GM12878 (cell line): ENCODE measurements at regions not wholly inside any gene's neighbourhood (a gene's known extent, or its start where the extent isn't known, plus 50 kb on each side); places are given as distances from the start of the nearest gene placed in this dataset.

Experiments used
- ATAC-seq: fragments of 200-7000 bp; cut with Tn5 transposase; 3 replicates; pipeline ENCODE4 v1.9.1; 2020; ENCODE audit warnings: mild to moderate bottlenecking, moderate library complexity
- BruUV-seq: library from RNA; stranded (reverse); fragments of 400-500 nt; replicated peaks from 2 replicates; lab custom pipeline; 2021; lab: Mats Ljungman, UMichigan
- CTCF ChIA-PET: fragments of 300-600 bp; sonication (Branson Sonifier 250); formaldehyde crosslinking; extraction: SDS; loops from one replicate; lab custom pipeline; 2021; ENCODE audit warnings: inconsistent platforms; lab: Yijun Ruan, JAX
- POLR2A ChIA-PET: fragments of 350-600 bp; formaldehyde crosslinking; extraction: SDS; loops from one replicate; lab custom pipeline; 2021; ENCODE audit warnings: inconsistent platforms; lab: Charles Lee
- RAD21 ChIA-PET: fragments of 300-600 bp; sonication (Branson Sonifier 250); formaldehyde crosslinking; loops from one replicate; lab custom pipeline; 2023; ENCODE audit warnings: antibody characterized with exemption; ENCODE audit not compliant: unreplicated experiment; lab: Charles Lee
- SMC1A ChIA-PET: fragments of 300-600 bp; sonication (Branson Sonifier 250); formaldehyde crosslinking; loops from one replicate; lab custom pipeline; 2023; ENCODE audit not compliant: unreplicated experiment, uncharacterized antibody; lab: Charles Lee
- DNase-seq: peaks from one replicate; pipeline ENCODE4 v3.0.0-alpha.2; 2011; ENCODE audit warnings: low read depth, low spot score
- FAIRE-seq: peaks from 3 replicates; lab custom pipeline; 2011; peaks lifted over from hg19 to GRCh38; lab: Jason Lieb, UNC
- H2AFZ ChIP-seq: 2 replicates; pipeline ENCODE4 v1.6.0; 2011; ENCODE audit warnings: low read depth, low read length, control low read depth; ENCODE audit not compliant: control insufficient read depth
- H3K27ac ChIP-seq: 2 replicates; pipeline ENCODE4 v1.5.1; 2011; ENCODE audit warnings: control low read depth; ENCODE audit not compliant: control insufficient read depth, insufficient read depth
- H3K27me3 ChIP-seq, 2 experiments: replicated peaks in 1 of 2; 2 replicates each; pipeline versions ENCODE4 v1.6.0 to v1.6.1; 2011; ENCODE audit warnings: low read length in 1 of 2; ENCODE audit not compliant: control insufficient read depth in 2 of 2, insufficient read depth in 2 of 2
- H3K36me3 ChIP-seq, 2 experiments: 2 replicates each; pipeline ENCODE4 v1.5.1; 2011; ENCODE audit warnings: low read length in 1 of 2; ENCODE audit not compliant: control insufficient read depth in 2 of 2, insufficient read depth in 2 of 2
- H3K4me1 ChIP-seq: 2 replicates; pipeline ENCODE4 v1.6.1; 2011; ENCODE audit warnings: mild to moderate bottlenecking, low read length, moderate library complexity, mixed read lengths; ENCODE audit not compliant: control insufficient read depth, insufficient read depth
- H3K4me2 ChIP-seq: 2 replicates; pipeline ENCODE4 v1.6.0; 2011; ENCODE audit warnings: control low read depth; ENCODE audit not compliant: control insufficient read depth, insufficient read depth
- H3K4me3 ChIP-seq: fragments of 200-600 bp; sonication (generic); 2 replicates; pipeline ENCODE4 v1.5.1; 2016
- H3K79me2 ChIP-seq: 2 replicates; pipeline ENCODE4 v1.6.0; 2011; ENCODE audit warnings: low read length; ENCODE audit not compliant: control insufficient read depth, insufficient read depth
- H3K9ac ChIP-seq: 2 replicates; pipeline ENCODE4 v1.8.0; 2011; ENCODE audit warnings: low read length, control low read depth, mixed read lengths; ENCODE audit not compliant: control insufficient read depth, insufficient read depth
- H3K9me3 ChIP-seq: replicated peaks from 3 replicates; pipeline ENCODE4 v1.5.1; 2011; ENCODE audit warnings: mild to moderate bottlenecking, low read length; ENCODE audit not compliant: control insufficient read depth, insufficient read depth
- H4K20me1 ChIP-seq: 2 replicates; pipeline ENCODE4 v1.6.0; 2011; ENCODE audit not compliant: control insufficient read depth, insufficient read depth
- CBX5 ChIP-seq: sonication (generic); IDR thresholded peaks from 2 replicates; pipeline ENCODE4 v1.6.1; 2016; ENCODE audit warnings: low read depth, moderate library complexity, mild to moderate bottlenecking, inconsistent platforms
- EGR1 ChIP-seq, 2 experiments: IDR thresholded peaks; 1 replicate in 1 of 2; 2 replicates in 1 of 2; pipeline ENCODE4 v1.6.1; 2011 to 2012; ENCODE audit warnings: low read depth in 2 of 2, low read length in 2 of 2, borderline replicate concordance in 1 of 2, mild to moderate bottlenecking in 1 of 2, moderate library complexity in 1 of 2
- NR2F1 ChIP-seq: fragments of 450-650 bp; conservative IDR thresholded peaks from 2 replicates; pipeline ENCODE4 v1.6.1; 2017; ENCODE audit warnings: mild to moderate bottlenecking
- POU2F2 ChIP-seq: IDR thresholded peaks from 3 replicates; pipeline ENCODE4 v1.6.1; 2011; ENCODE audit warnings: low read depth, mild to moderate bottlenecking, low read length, borderline replicate concordance
- RAD21 ChIP-seq: IDR thresholded peaks from 2 replicates; pipeline ENCODE4 v1.6.1; 2011; ENCODE audit warnings: mild to moderate bottlenecking, low read depth, low read length, moderate library complexity; ENCODE audit not compliant: insufficient read depth
- SPI1 ChIP-seq: IDR thresholded peaks from 2 replicates; pipeline ENCODE4 v1.6.1; 2011; ENCODE audit warnings: low read depth, mild to moderate bottlenecking, low read length, moderate library complexity, borderline replicate concordance; ENCODE audit not compliant: insufficient read depth
- TBL1XR1 ChIP-seq: IDR thresholded peaks from 2 replicates; pipeline ENCODE4 v1.6.1; 2012; ENCODE audit warnings: low read depth, low read length, improper control_type of control experiment
- WGBS: methylation state at CpG from one replicate; pipeline ENCODE4 v1.1.6; 2016; ENCODE audit warnings: low lambda C conversion rate; ENCODE audit not compliant: insufficient replicate concordance, insufficient coverage; ENCODE audit errors: missing lambda C conversion rate; 5-methylcytosine and 5-hydroxymethylcytosine counted together
- in situ Hi-C: fragments of 300-500 bp; cut with MboI; formaldehyde crosslinking; loops from 9 replicates; pipeline ENCODE4 v1.14.3; 2018; ENCODE audit warnings: mixed read lengths
- intact Hi-C: fragments of 100-400 bp; cut with micrococcal nuclease; formaldehyde crosslinking; loops from one replicate; pipeline ENCODE4 v1.14.2; 2022; ENCODE audit not compliant: unreplicated experiment
- TF ChIP-seq, protein P1 (sequence below): IDR thresholded peaks from 2 replicates; pipeline ENCODE4 v1.6.1; 2012; ENCODE audit warnings: low read depth, low read length, improper control_type of control experiment
- TF ChIP-seq, protein P2 (sequence below): IDR thresholded peaks from 2 replicates; pipeline ENCODE4 v1.6.1; 2011; ENCODE audit warnings: borderline replicate concordance, low read depth, mild to moderate bottlenecking, moderate library complexity, low read length; ENCODE audit not compliant: insufficient read depth, poor library complexity, severe bottlenecking

DNA sequence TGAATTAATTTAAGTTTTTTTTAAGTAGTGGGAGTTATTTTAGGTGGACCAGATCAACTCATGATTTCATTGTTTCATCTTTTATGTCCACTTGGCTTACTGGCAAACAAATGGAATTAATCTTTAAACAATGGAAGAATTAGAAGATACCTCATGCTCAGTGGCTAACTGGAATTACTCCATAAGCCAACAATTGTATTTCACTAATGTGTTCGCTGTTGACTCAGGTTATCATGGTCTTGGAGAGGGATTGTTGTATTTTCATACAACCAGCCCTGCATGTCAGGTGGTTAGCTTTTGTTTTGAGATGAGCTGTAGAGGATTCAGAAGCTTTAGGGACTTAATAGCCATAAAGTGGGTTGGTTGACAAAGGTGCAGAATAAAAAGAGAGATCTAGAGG is 57.2 kb upstream of the HMCN1 start (continued):
- TF ChIP-seq, protein P1, sequence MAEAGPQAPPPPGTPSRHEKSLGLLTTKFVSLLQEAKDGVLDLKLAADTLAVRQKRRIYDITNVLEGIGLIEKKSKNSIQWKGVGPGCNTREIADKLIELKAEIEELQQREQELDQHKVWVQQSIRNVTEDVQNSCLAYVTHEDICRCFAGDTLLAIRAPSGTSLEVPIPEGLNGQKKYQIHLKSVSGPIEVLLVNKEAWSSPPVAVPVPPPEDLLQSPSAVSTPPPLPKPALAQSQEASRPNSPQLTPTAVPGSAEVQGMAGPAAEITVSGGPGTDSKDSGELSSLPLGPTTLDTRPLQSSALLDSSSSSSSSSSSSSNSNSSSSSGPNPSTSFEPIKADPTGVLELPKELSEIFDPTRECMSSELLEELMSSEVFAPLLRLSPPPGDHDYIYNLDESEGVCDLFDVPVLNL, result no peak
- TF ChIP-seq RAD21, result no peak

DNA sequence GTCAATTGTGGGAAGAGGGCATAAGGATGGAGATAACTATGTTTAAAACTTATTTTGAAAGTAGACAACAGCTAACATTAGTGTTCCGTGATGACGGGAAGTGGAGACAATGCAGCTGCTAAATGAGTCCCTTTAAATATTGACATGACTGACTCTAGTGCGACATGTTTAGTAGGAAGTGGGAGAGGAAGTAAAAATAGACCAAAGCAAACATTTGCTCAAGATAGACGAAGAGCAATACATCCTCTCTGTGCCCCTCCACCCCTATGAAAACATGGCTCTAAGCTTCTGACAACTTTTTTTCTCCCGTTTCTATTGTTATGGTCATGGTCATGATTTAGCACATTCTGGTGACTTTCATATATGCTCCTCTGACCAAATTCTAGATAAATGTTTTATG is 60.0 kb upstream of the HMCN1 start:
- no peak for DNase-seq
- TF ChIP-seq EGR1 (IDR thresholded peaks at IDR 0.05; ENCODE audit: borderline replicate concordance in 1 of 2, low read depth in 2 of 2, low read length in 2 of 2) (no peak), TBL1XR1 (no peak), SPI1 (peak; percentile 28; the same call in 1 of the 2 replicates), POU2F2 (no peak), CBX5 (no peak), NR2F1 (no peak)
- TF ChIP-seq, protein P2, sequence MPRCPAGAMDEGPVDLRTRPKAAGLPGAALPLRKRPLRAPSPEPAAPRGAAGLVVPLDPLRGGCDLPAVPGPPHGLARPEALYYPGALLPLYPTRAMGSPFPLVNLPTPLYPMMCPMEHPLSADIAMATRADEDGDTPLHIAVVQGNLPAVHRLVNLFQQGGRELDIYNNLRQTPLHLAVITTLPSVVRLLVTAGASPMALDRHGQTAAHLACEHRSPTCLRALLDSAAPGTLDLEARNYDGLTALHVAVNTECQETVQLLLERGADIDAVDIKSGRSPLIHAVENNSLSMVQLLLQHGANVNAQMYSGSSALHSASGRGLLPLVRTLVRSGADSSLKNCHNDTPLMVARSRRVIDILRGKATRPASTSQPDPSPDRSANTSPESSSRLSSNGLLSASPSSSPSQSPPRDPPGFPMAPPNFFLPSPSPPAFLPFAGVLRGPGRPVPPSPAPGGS, result no peak
- H3K4me2 ChIP-seq, result no peak overlapping the region
- H3K4me3 ChIP-seq, result no peak overlapping the region
- H4K20me1 ChIP-seq, result no peaks in the 10 kb centered on the region
- FAIRE-seq, result no peak
- peak; percentile 60 for ATAC-seq
- 0% methylated on average over 5 of the region's 5 CpGs for WGBS
- no peak overlapping the region for H2AFZ ChIP-seq
- H3K79me2 ChIP-seq, result no peaks in the 10 kb centered on the region
- ChIA-PET RAD21 (interaction anchor here (1.5 kb wide), 1 partner anchor 335 kb away, joined by 3 read pairs; no protein-coding TSS in a partner anchor), CTCF (interaction anchor here (1.3 kb wide), 1 partner anchor 504 kb away, joined by 4 read pairs; no protein-coding TSS in a partner anchor), SMC1A (interaction anchor here (0.7 to 1.2 kb wide), 3 partner anchors 21 to 237 kb away, joined by 3 to 4 read pairs (median 3); no protein-coding TSS in a partner anchor), POLR2A (no interaction called here)
- in situ Hi-C loops (no loop called here), intact Hi-C loops (loop anchor here (10.0 kb wide), 1 partner anchor 869 kb away; no protein-coding TSS in a partner anchor)
- H3K36me3 ChIP-seq, result no peaks in the 10 kb centered on the region
- H3K4me1 ChIP-seq, result no peaks in the 10 kb centered on the region
- no peaks in the 10 kb centered on the region for H3K9me3 ChIP-seq
- H3K27me3 ChIP-seq, result no peaks in the 10 kb centered on the region; a peak in 1 of 4 replicates
- H3K27ac ChIP-seq, result no peak overlapping the region
- BruUV-seq, result no TSS peak
- no peak overlapping the region for H3K9ac ChIP-seq
